Amygdala (tissue), 56 donors: ENCODE measurements at regions not wholly inside any gene's neighbourhood (a gene's known extent, or its start where the extent isn't known, plus 50 kb on each side); places are given as distances from the start of the nearest gene placed in this dataset.
"Not testable (repeated sequence)": the region's sequence is repeated elsewhere in the genome, so short reads cannot be mapped to it uniquely, and the experiment has no call there.

Experiments used
- DNase-seq, 56 donors: peaks; one replicate each; lab custom pipeline; 2025; lab: John Stamatoyannopoulos, UW

GRCh38 chr18:60067426-60068210 lies 167.8 kb downstream of the PMAIP1 start:
- no peak for DNase-seq

DNA sequence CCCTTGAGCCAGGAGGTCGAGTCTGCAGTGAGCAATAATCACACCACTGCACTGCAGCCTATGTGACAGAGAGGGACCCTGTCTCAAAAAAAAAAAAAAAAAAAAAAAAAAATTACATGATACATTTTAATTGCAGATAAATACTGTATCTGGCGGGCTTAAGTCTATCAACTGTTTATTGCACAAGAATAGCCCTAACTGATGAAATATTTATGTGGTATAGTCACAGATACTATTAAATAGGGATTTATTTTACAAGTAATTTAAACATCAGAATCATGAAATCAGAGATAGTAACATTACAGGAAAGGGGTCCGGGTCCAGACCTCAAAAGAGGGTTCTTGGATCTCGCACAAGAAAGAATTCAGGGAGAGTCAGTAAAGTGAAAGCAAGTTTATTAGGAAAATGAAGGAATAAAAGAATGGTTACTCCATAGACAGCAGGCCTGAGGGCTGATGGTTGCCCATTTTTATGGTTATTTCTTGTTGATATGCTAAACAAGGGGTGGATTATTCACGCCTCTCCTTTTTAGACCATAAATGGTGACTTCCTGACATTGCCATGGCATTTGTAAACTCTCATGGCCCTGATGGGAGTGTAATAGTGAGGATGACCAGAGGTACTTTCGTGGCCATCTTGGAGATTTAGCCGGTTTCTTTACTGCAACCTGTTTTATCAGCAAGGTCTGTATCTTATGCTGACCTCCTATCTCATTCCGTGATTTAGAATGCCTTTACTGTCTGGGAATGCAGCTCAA lies 166.6 kb downstream of the PMAIP1 start:
- no peak for DNase-seq

- no peak for DNase-seq
These were observed 164.5 kb downstream of the PMAIP1 start for GRCh38 chr18:60064271-60064670.

DNA sequence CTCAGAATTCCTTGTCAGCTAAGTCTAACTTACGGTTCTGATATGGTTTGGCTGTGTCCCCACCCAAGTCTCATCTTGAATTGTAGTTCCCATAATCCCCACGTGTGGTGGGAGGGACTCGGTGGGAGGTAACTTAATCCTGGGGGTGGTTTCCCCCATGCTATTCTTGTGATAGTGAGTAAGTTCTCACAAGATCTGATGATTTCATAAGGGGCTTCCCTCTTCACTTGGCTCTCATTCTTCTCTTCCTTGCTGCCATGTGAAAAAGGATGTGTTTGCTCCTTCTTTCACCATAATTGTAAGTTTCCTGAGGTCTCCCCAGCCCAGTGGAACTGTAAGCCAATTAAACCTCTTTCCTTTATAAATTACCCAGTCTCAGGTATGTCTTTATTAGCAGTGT lies 163.0 kb downstream of the PMAIP1 start:
- DNase-seq: not testable (repeated sequence)

GRCh38 chr18:60062396-60062795 lies 162.6 kb downstream of the PMAIP1 start:
- no peak for DNase-seq

- DNase-seq: no peak
These were observed 160.8 kb downstream of the PMAIP1 start for GRCh38 chr18:60060578-60060977.

DNA sequence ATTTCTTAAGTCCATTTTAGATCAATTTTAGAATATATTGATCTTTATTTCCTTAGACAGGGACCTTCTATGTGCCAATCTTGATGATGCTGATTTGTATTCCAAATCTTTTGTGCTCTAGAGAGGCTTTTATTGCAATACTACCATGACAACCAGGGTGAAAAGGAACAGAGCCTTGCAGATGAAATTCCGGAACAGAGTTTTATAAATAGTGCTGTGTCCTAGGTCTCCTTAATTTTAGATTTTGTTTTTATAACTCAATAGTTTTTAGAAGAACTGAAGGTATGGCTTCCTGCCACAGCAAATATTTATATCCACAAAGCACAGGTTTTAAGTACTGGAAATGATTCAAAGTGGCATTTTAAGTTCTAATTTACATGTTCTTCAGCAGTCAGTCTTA lies 160.2 kb downstream of the PMAIP1 start:
- DNase-seq: no peak

DNA sequence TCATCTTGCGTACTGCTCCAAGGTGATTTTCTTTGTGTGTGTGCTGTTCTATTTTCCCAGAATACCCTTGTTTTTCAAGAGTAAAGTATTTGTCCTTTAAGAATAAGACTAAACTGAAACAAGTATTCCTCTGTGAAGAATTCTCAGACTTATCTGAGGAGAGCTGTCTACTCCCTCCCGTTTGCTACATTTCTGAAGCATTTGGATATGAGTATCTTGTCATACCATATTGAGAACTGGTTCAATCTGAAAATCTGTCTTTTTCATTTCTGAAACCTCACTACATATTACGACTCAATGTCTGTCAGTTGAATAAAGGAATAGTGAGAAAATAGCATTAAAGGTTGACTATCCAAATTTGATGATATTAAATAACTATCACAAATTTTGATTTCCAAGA lies 159.4 kb downstream of the PMAIP1 start:
- DNase-seq: no peak

DNA sequence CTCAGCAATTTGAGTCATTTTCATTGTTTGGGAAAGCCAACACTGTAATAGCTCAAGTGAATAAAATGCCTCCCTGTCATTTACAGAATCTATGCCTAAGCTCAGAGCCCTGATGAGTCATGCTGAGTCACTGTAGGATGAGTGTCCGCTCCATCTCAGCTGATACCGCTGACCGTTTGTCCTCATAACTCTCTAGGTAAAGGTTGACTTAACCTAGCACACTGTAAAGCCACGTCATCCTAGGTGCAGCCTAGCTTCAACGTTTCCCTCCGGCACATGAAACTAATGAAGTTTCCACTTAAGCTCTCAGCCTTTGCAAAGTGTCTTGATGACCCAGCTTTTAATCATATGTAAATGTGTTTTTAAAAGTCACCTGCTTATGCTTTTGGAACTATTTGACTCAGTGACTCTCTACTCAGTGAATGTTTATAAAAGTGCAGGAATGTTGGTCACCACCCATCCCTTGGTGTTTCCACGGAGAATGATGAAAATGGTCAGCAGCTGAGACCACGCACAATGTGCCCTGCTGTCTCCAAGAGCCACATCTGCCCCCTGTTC lies 154.0 kb downstream of the PMAIP1 start:
- peak in 1 of 56 donors; percentile 8 for DNase-seq

GRCh38 chr18:60050821-60051220 lies 151.0 kb downstream of the PMAIP1 start:
- DNase-seq: no peak

DNA sequence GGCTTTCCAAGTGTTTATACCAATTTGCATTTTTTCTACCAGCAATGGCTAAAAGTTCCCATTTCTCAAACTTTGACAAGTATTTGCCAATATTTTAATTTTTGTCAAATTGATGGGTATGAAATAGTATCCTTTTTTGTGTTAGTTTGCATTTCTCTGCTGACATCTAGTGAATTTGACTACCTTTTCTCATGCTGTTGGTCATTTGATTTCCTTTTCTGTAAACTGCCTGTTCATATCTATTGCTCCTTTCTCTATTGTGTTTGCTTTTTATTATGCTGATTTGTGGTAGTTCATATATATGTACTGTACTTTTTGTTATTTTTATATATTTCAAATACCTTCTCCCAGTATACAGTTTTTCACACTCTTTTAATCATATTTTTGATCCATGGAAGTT lies 149.4 kb downstream of the PMAIP1 start:
- DNase-seq: no peak

- DNase-seq: no peak
These were observed 147.8 kb downstream of the PMAIP1 start for GRCh38 chr18:60047556-60047955.

DNA sequence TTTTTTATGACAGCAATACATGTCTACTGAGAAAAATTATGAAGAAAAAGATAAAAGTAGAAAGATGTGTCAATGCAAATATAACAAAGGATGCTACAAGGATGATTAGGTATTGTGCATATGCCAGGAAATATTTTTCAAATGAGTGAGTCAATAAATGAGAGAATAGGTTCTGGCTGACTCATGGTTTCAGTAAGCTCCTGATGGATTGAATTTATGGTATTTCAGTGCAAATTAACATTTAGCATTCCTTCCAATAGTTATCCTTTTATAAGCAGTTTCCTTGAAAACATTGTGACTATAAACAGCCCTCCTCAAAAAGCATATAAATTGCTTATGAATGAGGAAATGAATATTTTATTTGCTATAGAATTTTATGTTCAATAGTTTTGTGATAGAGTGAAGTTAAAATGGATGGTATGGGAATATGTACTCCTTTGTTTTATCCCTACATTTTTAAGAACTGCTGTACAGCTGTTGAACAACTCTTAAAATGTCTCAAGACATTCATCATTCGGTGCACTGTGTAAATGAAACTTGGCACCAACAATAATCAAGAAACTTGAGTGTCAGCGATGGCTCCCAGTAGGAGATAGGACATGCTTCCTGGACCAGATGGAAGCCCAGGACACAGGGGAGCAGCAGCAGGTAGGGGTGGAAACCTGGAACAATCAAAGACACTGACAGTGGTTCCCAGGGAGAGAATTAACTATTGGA lies 144.7 kb downstream of the PMAIP1 start:
- DNase-seq: no peak

DNA sequence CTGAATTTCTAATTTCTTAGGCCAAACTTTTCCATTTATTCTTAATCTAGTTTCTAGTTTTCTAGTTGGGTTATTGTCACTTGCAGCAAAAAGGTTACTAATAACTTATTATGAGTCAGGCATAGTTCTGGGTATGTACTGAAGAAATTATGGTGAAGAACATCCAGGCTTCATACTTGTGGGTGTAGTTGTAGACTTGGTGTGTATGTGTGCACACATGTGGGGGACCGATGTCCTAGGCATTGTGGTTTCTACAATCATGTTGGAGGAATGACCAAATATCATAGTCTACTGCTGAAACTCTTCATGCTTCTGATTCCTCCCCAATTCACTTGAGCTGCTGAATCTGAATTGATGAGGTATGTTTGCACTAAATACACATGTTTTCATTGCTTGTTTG lies 141.2 kb downstream of the PMAIP1 start:
- no peak for DNase-seq

DNA sequence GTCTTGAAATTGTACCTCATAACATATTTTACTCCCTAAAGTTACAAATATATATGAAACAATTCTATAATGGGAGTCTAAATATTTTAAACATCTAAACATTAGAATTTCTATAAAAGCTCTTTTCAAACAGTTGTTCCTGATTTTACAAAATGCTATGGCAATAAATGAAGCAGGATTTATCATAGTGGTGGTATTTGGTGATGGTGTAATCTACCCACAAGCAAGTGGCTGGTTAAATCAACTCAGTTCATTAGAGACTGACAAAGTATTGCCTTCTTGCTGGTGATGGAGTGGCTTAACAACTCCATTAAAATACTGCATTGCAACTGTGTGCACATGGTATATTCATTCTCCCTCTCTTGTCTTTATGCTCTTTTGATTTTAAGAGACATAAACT lies 138.9 kb downstream of the PMAIP1 start:
- no peak for DNase-seq

- peak in 29 of 56 donors; percentile 2 to 80 (median 28) for DNase-seq
These were observed 127.6 kb downstream of the PMAIP1 start for GRCh38 chr18:60027397-60027796.

GRCh38 chr18:60024857-60025256 lies 125.1 kb downstream of the PMAIP1 start:
- no peak for DNase-seq

DNA sequence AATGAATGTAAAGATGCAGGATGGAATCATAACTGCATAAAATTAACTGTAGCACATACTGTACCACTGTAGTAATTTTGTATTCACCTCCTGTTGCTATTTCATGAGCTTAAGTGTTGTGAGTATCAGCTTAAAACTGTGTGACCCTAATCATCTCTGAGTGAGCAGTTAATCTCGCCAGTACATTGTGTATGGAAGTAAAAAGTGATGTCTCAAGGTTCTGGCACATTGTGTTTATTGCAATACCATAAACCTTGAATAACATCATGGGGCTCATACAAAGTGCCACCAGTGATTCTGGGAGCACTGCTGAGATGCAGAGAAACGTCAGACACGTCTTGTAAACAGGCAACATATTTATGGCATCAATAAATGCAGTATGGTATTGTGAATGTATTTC lies 124.5 kb downstream of the PMAIP1 start:
- DNase-seq: no peak

- DNase-seq: no peak
These were observed 123.0 kb downstream of the PMAIP1 start for GRCh38 chr18:60022671-60023276.

GRCh38 chr18:60021556-60021955 lies 121.8 kb downstream of the PMAIP1 start:
- no peak for DNase-seq
